Loucy (cell line): ENCODE measurements at regions not wholly inside any gene's neighbourhood (a gene's known extent, or its start where the extent isn't known, plus 50 kb on each side); places are given as distances from the start of the nearest gene placed in this dataset.

ENCODE experiments used
- H2AFZ ChIP-seq: fragments of 200-600 bp; sonication (generic); 2 replicates; pipeline ENCODE4 v1.6.0; 2016; ENCODE audit warnings: antibody characterized with exemption, mild to moderate bottlenecking, low read length, moderate library complexity
- H3F3A ChIP-seq: fragments of 200-600 bp; 2 replicates; pipeline ENCODE4 v1.6.0; 2016; ENCODE audit warnings: antibody characterized with exemption, low read depth, mild to moderate bottlenecking
- H3K27me3 ChIP-seq: fragments of 200-600 bp; sonication (generic); 2 replicates; pipeline ENCODE4 v1.6.1; 2014; ENCODE audit warnings: low read length, mild to moderate bottlenecking; ENCODE audit not compliant: insufficient read depth, poor library complexity, severe bottlenecking
- H3K36me3 ChIP-seq: fragments of 200-600 bp; sonication (generic); 2 replicates; pipeline ENCODE4 v1.6.1; 2016; ENCODE audit warnings: low read length; ENCODE audit not compliant: insufficient read depth
- H3K4me1 ChIP-seq: fragments of 200-600 bp; sonication (generic); 2 replicates; pipeline ENCODE4 v1.5.1; 2014; ENCODE audit warnings: low read length, mild to moderate bottlenecking; ENCODE audit not compliant: insufficient read depth, poor library complexity, severe bottlenecking
- H3K4me2 ChIP-seq: fragments of 200-600 bp; sonication (generic); 2 replicates; pipeline ENCODE4 v1.6.0; 2014; ENCODE audit warnings: antibody characterized with exemption, low read length, low read depth, mild to moderate bottlenecking; ENCODE audit not compliant: poor library complexity, severe bottlenecking
- H3K4me3 ChIP-seq: fragments of 200-600 bp; sonication (generic); 2 replicates; pipeline ENCODE4 v1.5.1; 2014; ENCODE audit warnings: low read length, mild to moderate bottlenecking, mixed read lengths; ENCODE audit not compliant: poor library complexity, severe bottlenecking
- H3K79me2 ChIP-seq: fragments of 200-600 bp; sonication (generic); 2 replicates; pipeline ENCODE4 v1.6.1; 2014; ENCODE audit warnings: low read length; ENCODE audit not compliant: insufficient read depth
- H3K9ac ChIP-seq: fragments of 200-600 bp; sonication (generic); 2 replicates; pipeline ENCODE4 v1.6.0; 2014; ENCODE audit warnings: mild to moderate bottlenecking, low read depth, low read length, moderate library complexity; ENCODE audit not compliant: poor library complexity, severe bottlenecking
- H3K9me2 ChIP-seq: fragments of 200-600 bp; sonication (generic); replicated peaks from 2 replicates; pipeline ENCODE4 v1.6.1; 2016; ENCODE audit warnings: low read depth, low read length, mixed read lengths
- H3K9me3 ChIP-seq: fragments of 200-600 bp; sonication (generic); 2 replicates; pipeline ENCODE4 v1.6.1; 2014; ENCODE audit warnings: mild to moderate bottlenecking, antibody characterized with exemption, low read length, low read depth; ENCODE audit not compliant: insufficient read depth
- H4K20me1 ChIP-seq: fragments of 200-600 bp; sonication (generic); 2 replicates; pipeline ENCODE4 v1.6.0; 2014; ENCODE audit warnings: antibody characterized with exemption, low read length, mild to moderate bottlenecking; ENCODE audit not compliant: insufficient read depth, poor library complexity, severe bottlenecking
- CTCF ChIP-seq: fragments of 200-600 bp; sonication (generic); conservative IDR thresholded peaks from 2 replicates; pipeline ENCODE4 v1.5.1; 2014; ENCODE audit warnings: mild to moderate bottlenecking, antibody characterized with exemption, low read length
- EZH2phosphoT487 ChIP-seq: fragments of 200-600 bp; IDR thresholded peaks from 2 replicates; pipeline ENCODE4 v1.6.1; 2018; ENCODE audit warnings: antibody characterized with exemption, mild to moderate bottlenecking, moderate library complexity, borderline replicate concordance

GRCh38 chr10:3931224-3931623, 146.2 kb upstream of the KLF6 start:
- no peaks in the 10 kb centered on the region for H3K4me1 ChIP-seq
- no peaks in the 10 kb centered on the region for H3K79me2 ChIP-seq
- no peak for TF ChIP-seq CTCF
- TF ChIP-seq EZH2phosphoT487: no peak
- no peaks in the 10 kb centered on the region for H3K36me3 ChIP-seq
- H3K4me3 ChIP-seq: no peak overlapping the region
- no peaks in the 10 kb centered on the region for H3K9me3 ChIP-seq
- no peaks in the 10 kb centered on the region for H3K27me3 ChIP-seq
- H3K9me2 ChIP-seq: no peaks in the 10 kb centered on the region
- no peak overlapping the region for H3K9ac ChIP-seq
- no peak overlapping the region for H2AFZ ChIP-seq
- H3K4me2 ChIP-seq: no peak overlapping the region
- no peaks in the 10 kb centered on the region for H3F3A ChIP-seq
- H4K20me1 ChIP-seq: no peaks in the 10 kb centered on the region

GRCh38 chr10:3928569-3928968, 143.6 kb upstream of the KLF6 start:
- no peak overlapping the region for H3K4me2 ChIP-seq
- H3K4me1 ChIP-seq: no peaks in the 10 kb centered on the region
- H3K79me2 ChIP-seq: no peaks in the 10 kb centered on the region
- no peaks in the 10 kb centered on the region for H3K27me3 ChIP-seq
- no peak overlapping the region for H3K9ac ChIP-seq
- no peaks in the 10 kb centered on the region for H3K9me2 ChIP-seq
- H2AFZ ChIP-seq: no peak overlapping the region
- TF ChIP-seq EZH2phosphoT487: no peak
- TF ChIP-seq CTCF: no peak
- no peak overlapping the region for H3K4me3 ChIP-seq
- no peaks in the 10 kb centered on the region for H3F3A ChIP-seq
- H3K36me3 ChIP-seq: no peaks in the 10 kb centered on the region
- H3K9me3 ChIP-seq: no peaks in the 10 kb centered on the region
- H4K20me1 ChIP-seq: no peaks in the 10 kb centered on the region

- no peaks in the 10 kb centered on the region for H3K9me3 ChIP-seq
- no peak overlapping the region for H3K4me2 ChIP-seq
- no peak overlapping the region for H3K4me3 ChIP-seq
- H3K9ac ChIP-seq: no peak overlapping the region
- no peaks in the 10 kb centered on the region for H3K9me2 ChIP-seq
- H2AFZ ChIP-seq: no peak overlapping the region
- no peaks in the 10 kb centered on the region for H3F3A ChIP-seq
- no peaks in the 10 kb centered on the region for H4K20me1 ChIP-seq
- H3K36me3 ChIP-seq: no peaks in the 10 kb centered on the region
- TF ChIP-seq EZH2phosphoT487: no peak
- TF ChIP-seq CTCF: no peak
- H3K79me2 ChIP-seq: no peaks in the 10 kb centered on the region
- H3K4me1 ChIP-seq: no peaks in the 10 kb centered on the region
- H3K27me3 ChIP-seq: no peaks in the 10 kb centered on the region
Observed at GRCh38 chr10:3928078-3928477, 143.1 kb upstream of the KLF6 start.
